ENCODE measurements at regions not wholly inside any gene's neighbourhood (a gene's known extent, or its start where the extent isn't known, plus 50 kb on each side); places are given as distances from the start of the nearest gene placed in this dataset.

- Histone ChIP-seq H3K27me3 (replicated peaks; ENCODE audit: insufficient read depth, low read length) (no peaks in the 10 kb centered on the region), H4K20me1 (ENCODE audit: insufficient read depth, low read length) (no peaks in the 10 kb centered on the region), H3K9me2 (replicated peaks; ENCODE audit: insufficient read depth, low read length) (no peaks in the 10 kb centered on the region), H3K4me3 (ENCODE audit: low read length) (no peak overlapping the region), H3K9me3 (replicated peaks; ENCODE audit: insufficient read depth, low read length) (no peaks in the 10 kb centered on the region), H3K9ac (ENCODE audit: low read length) (no peak overlapping the region), H3K79me2 (ENCODE audit: low read length) (no peaks in the 10 kb centered on the region), H3K27ac (ENCODE audit: low read length) (no peak overlapping the region), H3K4me1 (ENCODE audit: low read length) (0 out of 2 replicates have a peak, but pooled peaks cover 4% of the 10 kb centered on the region), H3K4me2 (ENCODE audit: low read depth, low read length) (no peak overlapping the region), H3K36me3 (replicated peaks; ENCODE audit: insufficient read depth, low read length) (no peaks in the 10 kb centered on the region), H3F3A (ENCODE audit: insufficient read depth, low read length) (no peaks in the 10 kb centered on the region), H2AFZ (ENCODE audit: low read length) (no peak overlapping the region)
- TF ChIP-seq CTCF (IDR thresholded peaks at IDR 0.05; ENCODE audit: low read length) (no peak), EZH2 (optimal IDR thresholded peaks at IDR 0.05; ENCODE audit: low read depth, low read length) (no peak), EZH2phosphoT487 (IDR thresholded peaks at IDR 0.05; ENCODE audit: low read length) (no peak)
- DNase-seq: no peak
Observed at GRCh38 chr10:92768104-92768503, 78.3 kb downstream of the HHEX start.

- H3K27me3 ChIP-seq (replicated peaks; ENCODE audit: insufficient read depth, low read length): no peaks in the 10 kb centered on the region
- H2AFZ ChIP-seq (ENCODE audit: low read length): no peak overlapping the region
- H3F3A ChIP-seq (ENCODE audit: insufficient read depth, low read length): no peaks in the 10 kb centered on the region
- H3K27ac ChIP-seq (ENCODE audit: low read length): no peak overlapping the region
- H3K79me2 ChIP-seq (ENCODE audit: low read length): no peaks in the 10 kb centered on the region
- no peaks in the 10 kb centered on the region for H3K36me3 ChIP-seq (replicated peaks; ENCODE audit: insufficient read depth, low read length)
- no peaks in the 10 kb centered on the region for H4K20me1 ChIP-seq (ENCODE audit: insufficient read depth, low read length)
- TF ChIP-seq EZH2 (optimal IDR thresholded peaks at IDR 0.05; ENCODE audit: low read depth, low read length): no peak
- no peak for DNase-seq
- no peaks in the 10 kb centered on the region for H3K9me3 ChIP-seq (replicated peaks; ENCODE audit: insufficient read depth, low read length)
- no peak overlapping the region for H3K9ac ChIP-seq (ENCODE audit: low read length)
- H3K4me1 ChIP-seq (ENCODE audit: low read length): 0 out of 2 replicates have a peak, but pooled peaks cover 4% of the 10 kb centered on the region
- H3K4me3 ChIP-seq (ENCODE audit: low read length): no peak overlapping the region
- H3K4me2 ChIP-seq (ENCODE audit: low read depth, low read length): no peak overlapping the region
- no peaks in the 10 kb centered on the region for H3K9me2 ChIP-seq (replicated peaks; ENCODE audit: insufficient read depth, low read length)
Observed at GRCh38 chr10:92773776-92774175, 74.5 kb upstream of the EXOC6 start.

- no peak overlapping the region for H3K4me3 ChIP-seq (ENCODE audit: low read length)
- DNase-seq: no peak
- H3K4me2 ChIP-seq (ENCODE audit: low read depth, low read length): no peak overlapping the region
- H3K9ac ChIP-seq (ENCODE audit: low read length): no peak overlapping the region
- no peak for TF ChIP-seq CTCF (IDR thresholded peaks at IDR 0.05; ENCODE audit: low read length)
- TF ChIP-seq EZH2phosphoT487 (IDR thresholded peaks at IDR 0.05; ENCODE audit: low read length): no peak
- no peak for TF ChIP-seq EZH2 (optimal IDR thresholded peaks at IDR 0.05; ENCODE audit: low read depth, low read length)
- no peaks in the 10 kb centered on the region for H3F3A ChIP-seq (ENCODE audit: insufficient read depth, low read length)
- H4K20me1 ChIP-seq (ENCODE audit: insufficient read depth, low read length): no peaks in the 10 kb centered on the region
- no peaks in the 10 kb centered on the region for H3K9me3 ChIP-seq (replicated peaks; ENCODE audit: insufficient read depth, low read length)
- H2AFZ ChIP-seq (ENCODE audit: low read length): no peak overlapping the region
- no peak overlapping the region for H3K27ac ChIP-seq (ENCODE audit: low read length)
- no peaks in the 10 kb centered on the region for H3K27me3 ChIP-seq (replicated peaks; ENCODE audit: insufficient read depth, low read length)
- no peaks in the 10 kb centered on the region for H3K4me1 ChIP-seq (ENCODE audit: low read length)
- H3K79me2 ChIP-seq (ENCODE audit: low read length): no peaks in the 10 kb centered on the region
- no peaks in the 10 kb centered on the region for H3K9me2 ChIP-seq (replicated peaks; ENCODE audit: insufficient read depth, low read length)
- H3K36me3 ChIP-seq (replicated peaks; ENCODE audit: insufficient read depth, low read length): no peaks in the 10 kb centered on the region
Observed at GRCh38 chr10:92778091-92778490, 70.2 kb upstream of the EXOC6 start.

- Histone ChIP-seq H3K4me2 (ENCODE audit: low read depth, low read length) (no peak overlapping the region), H3K9ac (ENCODE audit: low read length) (no peak overlapping the region), H3K4me3 (ENCODE audit: low read length) (no peak overlapping the region), H3K36me3 (replicated peaks; ENCODE audit: insufficient read depth, low read length) (no peaks in the 10 kb centered on the region), H3K79me2 (ENCODE audit: low read length) (no peaks in the 10 kb centered on the region), H3K4me1 (ENCODE audit: low read length) (peaks cover 14% of the 10 kb centered on the region), H3K9me2 (replicated peaks; ENCODE audit: insufficient read depth, low read length) (no peaks in the 10 kb centered on the region), H4K20me1 (ENCODE audit: insufficient read depth, low read length) (no peaks in the 10 kb centered on the region), H3K27ac (ENCODE audit: low read length) (no peak overlapping the region), H3K27me3 (replicated peaks; ENCODE audit: insufficient read depth, low read length) (peaks cover 37% of the 10 kb centered on the region), H3K9me3 (replicated peaks; ENCODE audit: insufficient read depth, low read length) (no peaks in the 10 kb centered on the region), H2AFZ (ENCODE audit: low read length) (no peak overlapping the region), H3F3A (ENCODE audit: insufficient read depth, low read length) (peaks cover 15% of the 10 kb centered on the region; the same call in 1 of the 2 replicates)
- no peak for DNase-seq
- TF ChIP-seq EZH2phosphoT487 (IDR thresholded peaks at IDR 0.05; ENCODE audit: low read length) (no peak), CTCF (IDR thresholded peaks at IDR 0.05; ENCODE audit: low read length) (no peak)
Observed at GRCh38 chr10:92785118-92785517, 63.2 kb upstream of the EXOC6 start.

Measured in MM.1S (cell line).